ENCODE measurements at regions not wholly inside any gene's neighbourhood (a gene's known extent, or its start where the extent isn't known, plus 50 kb on each side); places are given as distances from the start of the nearest gene placed in this dataset.

GRCh38 chr16:54466233-54466632 lies 179.6 kb upstream of the IRX3 start:
- Mint-ChIP-seq H3K36me3 (ENCODE audit: low read depth) (peaks cover 8% of the 10 kb centered on the region), H3K4me1 (no peaks in the 10 kb centered on the region), H3K4me3 (no peak overlapping the region), H3K27ac (no peak overlapping the region), H3K9me3 (peaks cover 29% of the 10 kb centered on the region), H3K27me3 (ENCODE audit: low read depth) (peaks cover 13% of the 10 kb centered on the region)
- no peak for TF ChIP-seq CTCF (IDR thresholded peaks at IDR 0.05; ENCODE audit: unreplicated experiment in 3 of 3)

GRCh38 chr16:54465063-54465462 lies 178.5 kb upstream of the IRX3 start:
- TF ChIP-seq CTCF (IDR thresholded peaks at IDR 0.05; ENCODE audit: unreplicated experiment in 3 of 3), result no peak

DNA sequence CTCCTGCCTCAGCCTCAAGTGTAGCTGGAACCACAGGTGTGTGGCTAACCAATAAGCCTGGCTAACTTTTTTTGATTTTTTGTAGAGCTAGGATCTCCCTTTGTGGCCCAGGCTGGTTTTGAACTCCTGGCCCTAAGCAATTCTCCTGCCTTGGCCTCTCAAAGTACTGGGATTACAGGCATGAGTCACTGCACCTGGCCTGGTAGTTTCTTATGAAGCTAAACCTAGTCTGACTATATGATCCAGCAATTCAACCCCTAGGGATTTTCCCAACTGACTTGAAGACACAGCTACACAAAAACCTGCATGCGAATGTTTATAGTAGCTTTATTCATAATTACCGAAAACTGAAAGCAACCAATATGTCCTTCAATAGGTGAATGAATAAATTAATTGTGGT lies 176.2 kb upstream of the IRX3 start:
- TF ChIP-seq CTCF (IDR thresholded peaks at IDR 0.05; ENCODE audit: unreplicated experiment in 3 of 3), result no peak
- Mint-ChIP-seq H3K27me3 (ENCODE audit: low read depth) (peaks cover 31% of the 10 kb centered on the region), H3K36me3 (ENCODE audit: low read depth) (peaks cover 8% of the 10 kb centered on the region), H3K9me3 (peaks cover 26% of the 10 kb centered on the region), H3K4me1 (peaks cover 16% of the 10 kb centered on the region), H3K27ac (no peak overlapping the region), H3K4me3 (no peak overlapping the region)

More at GRCh38 chr16:54465063-54465462, 178.5 kb upstream of the IRX3 start:
- Mint-ChIP-seq H3K27ac (no peak overlapping the region), H3K27me3 (ENCODE audit: low read depth) (peaks cover 20% of the 10 kb centered on the region), H3K4me1 (peaks cover 5% of the 10 kb centered on the region), H3K4me3 (no peak overlapping the region), H3K36me3 (ENCODE audit: low read depth) (peaks cover 8% of the 10 kb centered on the region), H3K9me3 (peaks cover 26% of the 10 kb centered on the region)

DNA sequence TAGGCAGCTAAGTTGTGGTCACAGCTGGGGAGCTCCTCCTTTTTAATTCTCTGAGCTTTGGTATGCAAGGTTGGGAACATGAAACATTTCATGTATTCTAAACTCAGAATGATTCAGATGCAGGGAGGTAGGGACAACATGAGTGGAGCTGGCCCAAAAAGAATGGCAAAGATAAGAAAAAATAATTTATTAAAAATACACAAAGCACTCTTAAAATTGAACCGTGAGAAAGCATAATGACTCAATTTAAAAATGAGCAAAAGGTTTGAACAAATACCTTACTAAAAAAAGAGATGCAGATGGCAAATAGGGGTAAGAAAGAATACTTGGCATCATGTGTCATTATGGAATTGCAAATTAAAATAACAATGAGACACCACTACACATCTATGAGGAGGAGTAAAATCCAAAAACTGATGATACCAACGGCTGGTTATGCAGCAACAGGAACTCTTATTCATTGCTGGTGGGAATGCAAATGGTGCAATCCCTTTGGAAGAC lies 175.6 kb upstream of the IRX3 start:
- peaks cover 26% of the 10 kb centered on the region for H3K9me3 Mint-ChIP-seq
- peaks cover 8% of the 10 kb centered on the region for H3K36me3 Mint-ChIP-seq (ENCODE audit: low read depth)
- peaks cover 16% of the 10 kb centered on the region for H3K4me1 Mint-ChIP-seq

DNA sequence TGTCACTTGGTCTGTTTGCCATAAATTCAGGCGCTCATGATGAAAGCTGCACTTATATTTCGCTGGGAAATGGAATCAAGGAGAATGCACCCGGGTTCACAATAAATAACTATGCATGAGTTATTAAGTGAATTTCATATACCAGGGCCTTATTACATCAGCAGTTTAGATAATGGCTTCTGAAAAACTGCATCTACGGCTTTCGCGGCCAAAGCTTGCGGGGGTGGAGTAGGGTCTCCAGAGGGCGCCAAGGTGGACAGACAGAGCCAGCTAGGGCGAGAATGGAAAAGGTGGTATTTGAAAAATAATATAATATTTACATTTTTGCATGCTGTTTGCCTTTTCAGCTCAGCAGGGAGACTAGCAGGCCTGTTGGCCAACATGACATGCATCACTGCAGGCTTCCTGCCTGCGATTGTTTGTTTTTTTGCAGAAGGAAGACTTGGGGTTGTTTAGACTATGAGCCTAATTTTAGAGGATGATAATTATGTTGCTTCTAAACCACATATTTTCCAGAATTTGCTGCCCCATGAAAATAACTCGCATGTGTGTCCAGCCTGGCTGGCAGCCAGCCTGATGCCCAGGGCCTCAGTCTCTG lies 173.8 kb upstream of the IRX3 start:
- Mint-ChIP-seq H3K36me3 (ENCODE audit: low read depth) (peaks cover 8% of the 10 kb centered on the region), H3K4me3 (no peak overlapping the region), H3K27me3 (ENCODE audit: low read depth) (peaks cover 47% of the 10 kb centered on the region), H3K9me3 (peaks cover 26% of the 10 kb centered on the region), H3K4me1 (peaks cover 18% of the 10 kb centered on the region), H3K27ac (no peak overlapping the region)
- no peak for TF ChIP-seq CTCF (IDR thresholded peaks at IDR 0.05; ENCODE audit: unreplicated experiment in 3 of 3)

More for the DNA sequence above, 175.6 kb upstream of the IRX3 start:
- Mint-ChIP-seq H3K27ac (no peak overlapping the region), H3K27me3 (ENCODE audit: low read depth) (peaks cover 35% of the 10 kb centered on the region), H3K4me3 (no peak overlapping the region)
- no peak for TF ChIP-seq CTCF (IDR thresholded peaks at IDR 0.05; ENCODE audit: unreplicated experiment in 3 of 3)
